WTC11 (cell line): ENCODE measurements at regions not wholly inside any gene's neighbourhood (a gene's known extent, or its start where the extent isn't known, plus 50 kb on each side); places are given as distances from the start of the nearest gene placed in this dataset.

Experiments used
- ATAC-seq: fragments of 200-7000 bp; cut with Tn5 transposase; 2 replicates; pipeline ENCODE4 v1.10.0; 2021; ENCODE audit warnings: mild to moderate bottlenecking, moderate library complexity
- CTCF ChIA-PET: fragments of 300-600 bp; sonication (Branson Sonifier 250); formaldehyde crosslinking; loops from one replicate; lab custom pipeline; 2021; ENCODE audit warnings: antibody characterized with exemption; lab: Charles Lee
- POLR2A ChIA-PET: fragments of 350-600 bp; sonication (Branson Sonifier 250); formaldehyde crosslinking; loops from one replicate; lab custom pipeline; 2021; ENCODE audit warnings: antibody characterized with exemption; lab: Charles Lee
- DNase-seq: peaks from one replicate; pipeline ENCODE4 v3.0.0; 2021; ENCODE audit warnings: low spot score
- H3K27ac Mint-ChIP-seq: 2 replicates; pipeline ENCODE4 v1.8.0; 2021; ENCODE audit warnings: mixed read lengths
- H3K27me3 Mint-ChIP-seq: 2 replicates; pipeline ENCODE4 v1.8.0; 2021; ENCODE audit warnings: low read depth, mild to moderate bottlenecking, moderate library complexity, mixed read lengths
- H3K36me3 Mint-ChIP-seq: 2 replicates; pipeline ENCODE4 v1.8.0; 2021; ENCODE audit warnings: mixed read lengths
- H3K4me1 Mint-ChIP-seq: 2 replicates; pipeline ENCODE4 v1.8.0; 2022; ENCODE audit warnings: mixed read lengths
- H3K4me3 Mint-ChIP-seq: 2 replicates; pipeline ENCODE4 v1.8.0; 2021; ENCODE audit warnings: mild to moderate bottlenecking, moderate library complexity, mixed read lengths
- H3K9me3 Mint-ChIP-seq: 2 replicates; pipeline ENCODE4 v1.8.0; 2021; ENCODE audit warnings: mixed read lengths
- ATF1 ChIP-seq: sonication (generic); formaldehyde crosslinking; IDR thresholded peaks from 2 replicates; pipeline ENCODE4 v1.8.1; 2023; ENCODE audit warnings: mild to moderate bottlenecking, moderate library complexity, missing genetic modification reagents
- FOXP1 ChIP-seq: sonication (generic); formaldehyde crosslinking; IDR thresholded peaks from 2 replicates; pipeline ENCODE4 v1.8.0; 2022; ENCODE audit warnings: missing genetic modification reagents, mild to moderate bottlenecking, moderate library complexity, borderline replicate concordance
- GRHL2 ChIP-seq: fragments of 250-450 bp; sonication (Bioruptor Pico); IDR thresholded peaks from 2 replicates; pipeline ENCODE4 v1.8.0; 2022; ENCODE audit warnings: mild to moderate bottlenecking, moderate library complexity; ENCODE audit not compliant: insufficient replicate concordance, severe bottlenecking
- JUN ChIP-seq: sonication (generic); formaldehyde crosslinking; IDR thresholded peaks from 2 replicates; pipeline ENCODE4 v1.8.0; 2023; ENCODE audit warnings: mild to moderate bottlenecking, missing genetic modification reagents
- NFYB ChIP-seq: sonication (generic); formaldehyde crosslinking; conservative IDR thresholded peaks from 2 replicates; pipeline ENCODE4 v1.8.0; 2022; ENCODE audit warnings: low read depth, missing genetic modification reagents
- PRRX2 ChIP-seq: fragments of 250-450 bp; sonication (Bioruptor Pico); IDR thresholded peaks from 2 replicates; pipeline ENCODE4 v1.8.0; 2021; ENCODE audit warnings: mild to moderate bottlenecking
- SOX15 ChIP-seq: fragments of 250-450 bp; sonication (Bioruptor Pico); IDR thresholded peaks from 2 replicates; pipeline ENCODE4 v1.9.0; 2021; ENCODE audit warnings: mild to moderate bottlenecking
- SP1 ChIP-seq: sonication (generic); formaldehyde crosslinking; conservative IDR thresholded peaks from 2 replicates; pipeline ENCODE4 v1.8.1; 2022; ENCODE audit warnings: missing genetic modification reagents
- TEAD1 ChIP-seq: sonication (generic); formaldehyde crosslinking; IDR thresholded peaks from 2 replicates; pipeline ENCODE4 v1.8.0; 2022; ENCODE audit warnings: mild to moderate bottlenecking, missing genetic modification reagents
- ZNF423 ChIP-seq: fragments of 250-450 bp; sonication (Bioruptor Pico); IDR thresholded peaks from 2 replicates; pipeline ENCODE4 v2.1.2; 2022; ENCODE audit warnings: mild to moderate bottlenecking, moderate library complexity
- TF ChIP-seq, protein P1 (sequence below): sonication (generic); formaldehyde crosslinking; IDR thresholded peaks from 2 replicates; pipeline ENCODE4 v1.8.1; 2022; ENCODE audit warnings: missing genetic modification reagents, borderline replicate concordance
- TF ChIP-seq, protein P2 (sequence below): sonication (generic); formaldehyde crosslinking; IDR thresholded peaks from 2 replicates; pipeline ENCODE4 v1.8.0; 2023; ENCODE audit warnings: missing genetic modification reagents, mild to moderate bottlenecking, borderline replicate concordance
- TF ChIP-seq, protein P3 (sequence below): sonication (generic); formaldehyde crosslinking; IDR thresholded peaks from 2 replicates; pipeline ENCODE4 v1.8.0; 2022; ENCODE audit warnings: mild to moderate bottlenecking, missing genetic modification reagents
- TF ChIP-seq, protein P4 (sequence below): fragments of 250-450 bp; sonication (Bioruptor Pico); IDR thresholded peaks from 2 replicates; pipeline ENCODE4 v1.8.0; 2021; ENCODE audit warnings: mild to moderate bottlenecking
- TF ChIP-seq, protein P5 (sequence below): fragments of 200-600 bp; IDR thresholded peaks from 2 replicates; pipeline ENCODE4 v1.8.0; 2022; ENCODE audit warnings: antibody characterized with exemption
- TF ChIP-seq, protein P6 (sequence below): sonication (generic); formaldehyde crosslinking; IDR thresholded peaks from 2 replicates; pipeline ENCODE4 v1.8.0; 2023; ENCODE audit warnings: missing genetic modification reagents

DNA sequence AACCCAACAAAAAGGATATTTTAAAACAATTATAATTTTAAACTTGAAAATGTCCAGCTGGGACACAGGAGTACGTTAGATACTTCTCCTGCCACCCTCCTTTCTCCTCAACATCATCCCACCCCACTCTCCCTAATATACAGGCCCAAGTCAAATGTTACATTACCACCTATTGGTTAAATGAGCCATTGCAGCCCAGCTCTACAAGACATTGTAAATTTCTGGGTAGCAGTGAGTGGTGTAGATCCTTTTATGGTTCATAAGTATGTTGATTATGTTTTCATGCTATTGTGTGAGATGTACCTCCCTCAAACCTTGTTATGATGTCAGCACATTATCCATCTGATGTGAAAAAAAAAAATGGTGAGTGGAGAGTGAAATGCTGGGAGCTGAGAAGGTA, 187.1 kb upstream of the BCOR start:
- no peak overlapping the region for H3K27ac Mint-ChIP-seq
- POLR2A ChIA-PET = no interaction called here

DNA sequence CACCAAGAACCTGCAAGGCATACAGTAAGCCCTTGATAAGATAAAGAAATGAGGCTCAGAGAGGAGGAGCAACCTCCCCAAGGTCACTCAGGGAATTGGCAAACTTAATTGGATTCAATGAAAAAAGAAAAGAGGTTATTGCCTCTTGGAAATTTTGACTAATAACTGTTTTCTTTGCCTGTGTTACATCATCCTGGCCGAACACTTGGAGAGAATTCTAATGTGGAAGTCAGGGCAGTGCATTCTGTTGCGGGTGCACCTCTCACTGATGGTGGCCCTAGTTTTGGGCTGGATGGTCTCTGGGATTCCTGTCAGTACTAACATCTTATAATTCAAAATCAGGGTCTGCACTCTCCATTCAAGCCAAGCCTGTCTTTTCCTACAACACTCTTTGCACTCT, 186.2 kb upstream of the BCOR start:
- Mint-ChIP-seq H3K4me1 (peaks cover 25% of the 10 kb centered on the region), H3K36me3 (peaks cover 8% of the 10 kb centered on the region; the same call in 1 of the 2 replicates), H3K27me3 (no peaks in the 10 kb centered on the region; the same call in 1 of the 2 replicates), H3K4me3 (no peak overlapping the region), H3K9me3 (peaks cover 15% of the 10 kb centered on the region), H3K27ac (no peak overlapping the region)
- ATAC-seq = no peak
- DNase-seq = no peak
- TF ChIP-seq GRHL2 (CRISPR knock-in tag) (no peak), PRRX2 (CRISPR knock-in tag) (no peak), ATF1 (no peak), TEAD1 (CRISPR knock-in tag) (no peak)
- TF ChIP-seq, protein P1, sequence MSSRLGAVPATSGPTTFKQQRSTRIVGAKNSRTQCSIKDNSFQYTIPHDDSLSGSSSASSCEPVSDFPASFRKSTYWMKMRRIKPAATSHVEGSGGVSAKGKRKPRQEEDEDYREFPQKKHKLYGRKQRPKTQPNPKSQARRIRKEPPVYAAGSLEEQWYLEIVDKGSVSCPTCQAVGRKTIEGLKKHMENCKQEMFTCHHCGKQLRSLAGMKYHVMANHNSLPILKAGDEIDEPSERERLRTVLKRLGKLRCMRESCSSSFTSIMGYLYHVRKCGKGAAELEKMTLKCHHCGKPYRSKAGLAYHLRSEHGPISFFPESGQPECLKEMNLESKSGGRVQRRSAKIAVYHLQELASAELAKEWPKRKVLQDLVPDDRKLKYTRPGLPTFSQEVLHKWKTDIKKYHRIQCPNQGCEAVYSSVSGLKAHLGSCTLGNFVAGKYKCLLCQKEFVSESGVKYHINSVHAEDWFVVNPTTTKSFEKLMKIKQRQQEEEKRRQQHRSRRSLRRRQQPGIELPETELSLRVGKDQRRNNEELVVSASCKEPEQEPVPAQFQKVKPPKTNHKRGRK = no peak
- TF ChIP-seq, protein P2, sequence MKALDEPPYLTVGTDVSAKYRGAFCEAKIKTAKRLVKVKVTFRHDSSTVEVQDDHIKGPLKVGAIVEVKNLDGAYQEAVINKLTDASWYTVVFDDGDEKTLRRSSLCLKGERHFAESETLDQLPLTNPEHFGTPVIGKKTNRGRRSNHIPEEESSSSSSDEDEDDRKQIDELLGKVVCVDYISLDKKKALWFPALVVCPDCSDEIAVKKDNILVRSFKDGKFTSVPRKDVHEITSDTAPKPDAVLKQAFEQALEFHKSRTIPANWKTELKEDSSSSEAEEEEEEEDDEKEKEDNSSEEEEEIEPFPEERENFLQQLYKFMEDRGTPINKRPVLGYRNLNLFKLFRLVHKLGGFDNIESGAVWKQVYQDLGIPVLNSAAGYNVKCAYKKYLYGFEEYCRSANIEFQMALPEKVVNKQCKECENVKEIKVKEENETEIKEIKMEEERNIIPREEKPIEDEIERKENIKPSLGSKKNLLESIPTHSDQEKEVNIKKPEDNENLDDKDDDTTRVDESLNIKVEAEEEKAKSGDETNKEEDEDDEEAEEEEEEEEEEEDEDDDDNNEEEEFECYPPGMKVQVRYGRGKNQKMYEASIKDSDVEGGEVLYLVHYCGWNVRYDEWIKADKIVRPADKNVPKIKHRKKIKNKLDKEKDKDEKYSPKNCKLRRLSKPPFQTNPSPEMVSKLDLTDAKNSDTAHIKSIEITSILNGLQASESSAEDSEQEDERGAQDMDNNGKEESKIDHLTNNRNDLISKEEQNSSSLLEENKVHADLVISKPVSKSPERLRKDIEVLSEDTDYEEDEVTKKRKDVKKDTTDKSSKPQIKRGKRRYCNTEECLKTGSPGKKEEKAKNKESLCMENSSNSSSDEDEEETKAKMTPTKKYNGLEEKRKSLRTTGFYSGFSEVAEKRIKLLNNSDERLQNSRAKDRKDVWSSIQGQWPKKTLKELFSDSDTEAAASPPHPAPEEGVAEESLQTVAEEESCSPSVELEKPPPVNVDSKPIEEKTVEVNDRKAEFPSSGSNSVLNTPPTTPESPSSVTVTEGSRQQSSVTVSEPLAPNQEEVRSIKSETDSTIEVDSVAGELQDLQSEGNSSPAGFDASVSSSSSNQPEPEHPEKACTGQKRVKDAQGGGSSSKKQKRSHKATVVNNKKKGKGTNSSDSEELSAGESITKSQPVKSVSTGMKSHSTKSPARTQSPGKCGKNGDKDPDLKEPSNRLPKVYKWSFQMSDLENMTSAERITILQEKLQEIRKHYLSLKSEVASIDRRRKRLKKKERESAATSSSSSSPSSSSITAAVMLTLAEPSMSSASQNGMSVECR (CRISPR knock-in tag) = no peak
- TF ChIP-seq, protein P3, sequence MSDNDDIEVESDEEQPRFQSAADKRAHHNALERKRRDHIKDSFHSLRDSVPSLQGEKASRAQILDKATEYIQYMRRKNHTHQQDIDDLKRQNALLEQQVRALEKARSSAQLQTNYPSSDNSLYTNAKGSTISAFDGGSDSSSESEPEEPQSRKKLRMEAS (CRISPR knock-in tag) = no peak
- ChIA-PET CTCF (no interaction called here), POLR2A (no interaction called here)

More for the DNA sequence above, 187.1 kb upstream of the BCOR start:
- CTCF ChIA-PET = no interaction called here
- Mint-ChIP-seq H3K4me1 (peaks cover 17% of the 10 kb centered on the region), H3K27me3 (no peaks in the 10 kb centered on the region; the same call in 1 of the 2 replicates), H3K9me3 (peaks cover 19% of the 10 kb centered on the region), H3K4me3 (no peak overlapping the region), H3K36me3 (peaks cover 8% of the 10 kb centered on the region; the same call in 1 of the 2 replicates)
- ATAC-seq (no peak), DNase-seq (no peak)
- no peak for TF ChIP-seq SOX15
- TF ChIP-seq FOXP1 (CRISPR knock-in tag) = no peak
- no peak for TF ChIP-seq JUN
- TF ChIP-seq, protein P4, sequence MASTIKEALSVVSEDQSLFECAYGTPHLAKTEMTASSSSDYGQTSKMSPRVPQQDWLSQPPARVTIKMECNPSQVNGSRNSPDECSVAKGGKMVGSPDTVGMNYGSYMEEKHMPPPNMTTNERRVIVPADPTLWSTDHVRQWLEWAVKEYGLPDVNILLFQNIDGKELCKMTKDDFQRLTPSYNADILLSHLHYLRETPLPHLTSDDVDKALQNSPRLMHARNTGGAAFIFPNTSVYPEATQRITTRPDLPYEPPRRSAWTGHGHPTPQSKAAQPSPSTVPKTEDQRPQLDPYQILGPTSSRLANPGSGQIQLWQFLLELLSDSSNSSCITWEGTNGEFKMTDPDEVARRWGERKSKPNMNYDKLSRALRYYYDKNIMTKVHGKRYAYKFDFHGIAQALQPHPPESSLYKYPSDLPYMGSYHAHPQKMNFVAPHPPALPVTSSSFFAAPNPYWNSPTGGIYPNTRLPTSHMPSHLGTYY (CRISPR knock-in tag) = no peak
- TF ChIP-seq, protein P1 = no peak
- TF ChIP-seq GRHL2 (CRISPR knock-in tag) = no peak
- TF ChIP-seq NFYB (CRISPR knock-in tag) = no peak
- no peak for TF ChIP-seq SP1 (CRISPR knock-in tag)
- TF ChIP-seq, protein P5, sequence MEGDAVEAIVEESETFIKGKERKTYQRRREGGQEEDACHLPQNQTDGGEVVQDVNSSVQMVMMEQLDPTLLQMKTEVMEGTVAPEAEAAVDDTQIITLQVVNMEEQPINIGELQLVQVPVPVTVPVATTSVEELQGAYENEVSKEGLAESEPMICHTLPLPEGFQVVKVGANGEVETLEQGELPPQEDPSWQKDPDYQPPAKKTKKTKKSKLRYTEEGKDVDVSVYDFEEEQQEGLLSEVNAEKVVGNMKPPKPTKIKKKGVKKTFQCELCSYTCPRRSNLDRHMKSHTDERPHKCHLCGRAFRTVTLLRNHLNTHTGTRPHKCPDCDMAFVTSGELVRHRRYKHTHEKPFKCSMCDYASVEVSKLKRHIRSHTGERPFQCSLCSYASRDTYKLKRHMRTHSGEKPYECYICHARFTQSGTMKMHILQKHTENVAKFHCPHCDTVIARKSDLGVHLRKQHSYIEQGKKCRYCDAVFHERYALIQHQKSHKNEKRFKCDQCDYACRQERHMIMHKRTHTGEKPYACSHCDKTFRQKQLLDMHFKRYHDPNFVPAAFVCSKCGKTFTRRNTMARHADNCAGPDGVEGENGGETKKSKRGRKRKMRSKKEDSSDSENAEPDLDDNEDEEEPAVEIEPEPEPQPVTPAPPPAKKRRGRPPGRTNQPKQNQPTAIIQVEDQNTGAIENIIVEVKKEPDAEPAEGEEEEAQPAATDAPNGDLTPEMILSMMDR = no peak
- TF ChIP-seq ZNF423 (CRISPR knock-in tag) = no peak
- TF ChIP-seq, protein P6, sequence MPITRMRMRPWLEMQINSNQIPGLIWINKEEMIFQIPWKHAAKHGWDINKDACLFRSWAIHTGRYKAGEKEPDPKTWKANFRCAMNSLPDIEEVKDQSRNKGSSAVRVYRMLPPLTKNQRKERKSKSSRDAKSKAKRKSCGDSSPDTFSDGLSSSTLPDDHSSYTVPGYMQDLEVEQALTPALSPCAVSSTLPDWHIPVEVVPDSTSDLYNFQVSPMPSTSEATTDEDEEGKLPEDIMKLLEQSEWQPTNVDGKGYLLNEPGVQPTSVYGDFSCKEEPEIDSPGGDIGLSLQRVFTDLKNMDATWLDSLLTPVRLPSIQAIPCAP (CRISPR knock-in tag) = no peak
